ENCODE measurements at regions not wholly inside any gene's neighbourhood (a gene's known extent, or its start where the extent isn't known, plus 50 kb on each side); places are given as distances from the start of the nearest gene placed in this dataset.

GRCh38 chr18:43876286-43876685, 599.0 kb upstream of the SYT4 start:
- TF ChIP-seq POLR2A (IDR thresholded peaks at IDR 0.05; ENCODE audit: borderline replicate concordance, extremely low read depth, insufficient read depth, insufficient read length) (no peak), CBX3 (IDR thresholded peaks at IDR 0.05; ENCODE audit: low read depth) (no peak), YY1 (IDR thresholded peaks at IDR 0.05; ENCODE audit: extremely low read depth, insufficient replicate concordance, low read depth, low read length) (no peak), ELF1 (IDR thresholded peaks at IDR 0.05; ENCODE audit: borderline replicate concordance, low read depth) (no peak), MAX (IDR thresholded peaks at IDR 0.05) (no peak), CTCF (IDR thresholded peaks at IDR 0.05 in 2 of 3, conservative IDR thresholded peaks at IDR 0.05 in 1 of 3; ENCODE audit: borderline replicate concordance in 1 of 3, insufficient read depth in 1 of 3, low read depth in 2 of 3, low read length in 2 of 3) (no peak), FOSL1 (IDR thresholded peaks at IDR 0.05; ENCODE audit: low read depth) (no peak)
- POLR2A ChIA-PET, result no interaction called here

GRCh38 chr18:43876748-43877147, 599.5 kb upstream of the SYT4 start:
- ATAC-seq (no peak), DNase-seq (ENCODE audit: low read depth, low spot score) (no peak)
- Histone ChIP-seq H4K20me1 (ENCODE audit: insufficient read depth) (no peaks in the 10 kb centered on the region), H3K9me3 (ENCODE audit: control insufficient read depth in 1 of 2, insufficient read depth in 1 of 2, low read depth in 1 of 2, low read length in 2 of 2) (peaks cover 17 to 23% of the 10 kb centered on the region in 2 experiments; a peak in 2 of 4 replicates), H2AFZ (ENCODE audit: low read depth, low read length, poor library complexity, severe bottlenecking) (no peak overlapping the region), H3K79me2 (ENCODE audit: insufficient read depth, low read length) (no peaks in the 10 kb centered on the region), H3K9me2 (ENCODE audit: insufficient read depth) (no peaks in the 10 kb centered on the region), H3K4me2 (ENCODE audit: low read length) (no peak overlapping the region), H3K27me3 (ENCODE audit: insufficient read depth, low read length) (no peaks in the 10 kb centered on the region), H3K27ac (ENCODE audit: low read depth, low read length) (no peak overlapping the region), H3K9ac (ENCODE audit: low read length) (no peak overlapping the region), H3K4me3 (replicated peaks in 1 of 2; ENCODE audit: low read depth in 1 of 2, low read length in 2 of 2) (no peak overlapping the region), H3K36me3 (ENCODE audit: control insufficient read depth in 1 of 2, insufficient read depth in 2 of 2, low read length in 2 of 2) (no peaks in the 10 kb centered on the region), H3K4me1 (ENCODE audit: control insufficient read depth in 1 of 2, insufficient read depth in 2 of 2, low read length in 2 of 2) (no peaks in the 10 kb centered on the region)
- ChIA-PET CTCF (no interaction called here), RAD21 (ENCODE audit: low non-redundant PET in 1 of 2, low total read pairs in 2 of 2, uncharacterized antibody in 2 of 2, unreplicated experiment in 2 of 2) (no interaction called here), POLR2A (no interaction called here)
- no TSS peak for BruUV-seq (replicated peaks)
- intact Hi-C loops (cut with micrococcal nuclease), result no loop called here
- TF ChIP-seq REST (IDR thresholded peaks at IDR 0.05; ENCODE audit: low read depth) (no peak), SIN3A (IDR thresholded peaks at IDR 0.05; ENCODE audit: low read depth) (no peak), FOSL1 (IDR thresholded peaks at IDR 0.05; ENCODE audit: low read depth) (no peak), ELF1 (IDR thresholded peaks at IDR 0.05; ENCODE audit: borderline replicate concordance, low read depth) (no peak), EZH2 (IDR thresholded peaks at IDR 0.05) (no peak), ZNF274 (IDR thresholded peaks at IDR 0.05; ENCODE audit: low read depth, low read length) (no peak), ZFX (IDR thresholded peaks at IDR 0.05) (no peak), CBX3 (IDR thresholded peaks at IDR 0.05; ENCODE audit: low read depth) (no peak), JUND (IDR thresholded peaks at IDR 0.05) (no peak), EGR1 (IDR thresholded peaks at IDR 0.05; ENCODE audit: low read depth) (no peak), SRF (IDR thresholded peaks at IDR 0.05; ENCODE audit: low read depth) (no peak), POLR2AphosphoS5 (IDR thresholded peaks at IDR 0.05; ENCODE audit: low read depth, low read length) (no peak), MAX (IDR thresholded peaks at IDR 0.05) (no peak), RAD21 (IDR thresholded peaks at IDR 0.05; ENCODE audit: low read depth) (no peak)

More at GRCh38 chr18:43876286-43876685, 599.0 kb upstream of the SYT4 start:
- Histone ChIP-seq H4K20me1 (ENCODE audit: insufficient read depth) (no peaks in the 10 kb centered on the region), H2AFZ (ENCODE audit: low read depth, low read length, poor library complexity, severe bottlenecking) (no peak overlapping the region), H3K79me2 (ENCODE audit: insufficient read depth, low read length) (no peaks in the 10 kb centered on the region), H3K36me3 (ENCODE audit: control insufficient read depth in 1 of 2, insufficient read depth in 2 of 2, low read length in 2 of 2) (no peaks in the 10 kb centered on the region), H3K4me1 (ENCODE audit: control insufficient read depth in 1 of 2, insufficient read depth in 2 of 2, low read length in 2 of 2) (no peaks in the 10 kb centered on the region), H3K27ac (ENCODE audit: low read depth, low read length) (no peak overlapping the region), H3K4me3 (replicated peaks in 1 of 2; ENCODE audit: low read depth in 1 of 2, low read length in 2 of 2) (no peak overlapping the region), H3K27me3 (ENCODE audit: insufficient read depth, low read length) (no peaks in the 10 kb centered on the region), H3K9me3 (ENCODE audit: control insufficient read depth in 1 of 2, insufficient read depth in 1 of 2, low read depth in 1 of 2, low read length in 2 of 2) (peaks cover 17 to 19% of the 10 kb centered on the region in 2 experiments; a peak in 2 of 4 replicates), H3K9me2 (ENCODE audit: insufficient read depth) (no peaks in the 10 kb centered on the region), H3K4me2 (ENCODE audit: low read length) (no peak overlapping the region), H3K9ac (ENCODE audit: low read length) (no peak overlapping the region)
- CTCF ChIA-PET, result no interaction called here
- intact Hi-C loops (cut with micrococcal nuclease), result no loop called here
- DNase-seq (ENCODE audit: low read depth, low spot score) (no peak), ATAC-seq (no peak)
- RAD21 ChIA-PET (ENCODE audit: low non-redundant PET in 1 of 2, low total read pairs in 2 of 2, uncharacterized antibody in 2 of 2, unreplicated experiment in 2 of 2), result no interaction called here
- no TSS peak for BruUV-seq (replicated peaks)

All from HCT116 (cell line).